ENCODE measurements at regions not wholly inside any gene's neighbourhood (a gene's known extent, or its start where the extent isn't known, plus 50 kb on each side); places are given as distances from the start of the nearest gene placed in this dataset.

GRCh38 chr3:82942041-82942440 lies 1180.6 kb upstream of the GBE1 start:
- TF ChIP-seq TAF1 (IDR thresholded peaks at IDR 0.05; ENCODE audit: borderline replicate concordance, insufficient read depth, low read length) (no peak), SIN3A (IDR thresholded peaks at IDR 0.05; ENCODE audit: borderline replicate concordance, insufficient read depth, low read length) (no peak), REST (IDR thresholded peaks at IDR 0.05; ENCODE audit: insufficient read depth in 1 of 2, low read depth in 2 of 2, low read length in 2 of 2) (no peak), POLR2AphosphoS5 (IDR thresholded peaks at IDR 0.05; ENCODE audit: low read depth, low read length) (no peak), FOXP2 (optimal IDR thresholded peaks at IDR 0.05; ENCODE audit: borderline replicate concordance, extremely low read depth, extremely low read length, insufficient read depth) (no peak)

- TF ChIP-seq POLR2AphosphoS5 (IDR thresholded peaks at IDR 0.05; ENCODE audit: low read depth, low read length) = no peak
- TF ChIP-seq SIN3A (IDR thresholded peaks at IDR 0.05; ENCODE audit: borderline replicate concordance, insufficient read depth, low read length) = no peak
- TF ChIP-seq FOXP2 (optimal IDR thresholded peaks at IDR 0.05; ENCODE audit: borderline replicate concordance, extremely low read depth, extremely low read length, insufficient read depth) = no peak
- TF ChIP-seq TAF1 (IDR thresholded peaks at IDR 0.05; ENCODE audit: borderline replicate concordance, insufficient read depth, low read length) = no peak
- no peak for TF ChIP-seq REST (IDR thresholded peaks at IDR 0.05; ENCODE audit: insufficient read depth in 1 of 2, low read depth in 2 of 2, low read length in 2 of 2)
Measured at GRCh38 chr3:82940124-82940523, 1178.7 kb upstream of the GBE1 start.

- TF ChIP-seq TAF1 (IDR thresholded peaks at IDR 0.05; ENCODE audit: borderline replicate concordance, insufficient read depth, low read length) = no peak
- no peak for TF ChIP-seq FOXP2 (optimal IDR thresholded peaks at IDR 0.05; ENCODE audit: borderline replicate concordance, extremely low read depth, extremely low read length, insufficient read depth)
- TF ChIP-seq POLR2AphosphoS5 (IDR thresholded peaks at IDR 0.05; ENCODE audit: low read depth, low read length) = no peak
- TF ChIP-seq SIN3A (IDR thresholded peaks at IDR 0.05; ENCODE audit: borderline replicate concordance, insufficient read depth, low read length) = no peak
- TF ChIP-seq REST (IDR thresholded peaks at IDR 0.05; ENCODE audit: insufficient read depth in 1 of 2, low read depth in 2 of 2, low read length in 2 of 2) = no peak
Measured at GRCh38 chr3:82939491-82940097, 1178.1 kb upstream of the GBE1 start.

- TF ChIP-seq TAF1 (IDR thresholded peaks at IDR 0.05; ENCODE audit: borderline replicate concordance, insufficient read depth, low read length) (no peak), REST (IDR thresholded peaks at IDR 0.05; ENCODE audit: insufficient read depth in 1 of 2, low read depth in 2 of 2, low read length in 2 of 2) (no peak), FOXP2 (optimal IDR thresholded peaks at IDR 0.05; ENCODE audit: borderline replicate concordance, extremely low read depth, extremely low read length, insufficient read depth) (no peak), POLR2AphosphoS5 (IDR thresholded peaks at IDR 0.05; ENCODE audit: low read depth, low read length) (no peak), SIN3A (IDR thresholded peaks at IDR 0.05; ENCODE audit: borderline replicate concordance, insufficient read depth, low read length) (no peak)
Measured at GRCh38 chr3:82938821-82939328, 1177.4 kb upstream of the GBE1 start.
